Sigmoid colon (tissue), 4 donors: ENCODE measurements at regions not wholly inside any gene's neighbourhood (a gene's known extent, or its start where the extent isn't known, plus 50 kb on each side); places are given as distances from the start of the nearest gene placed in this dataset.

Experiments used
- POLR2A ChIP-seq, 2 donors: fragments of 450-650 bp; IDR thresholded peaks; one replicate each; pipeline ENCODE4 v1.6.1; 2016; ENCODE audit warnings: antibody characterized with exemption in 2 of 2, mild to moderate bottlenecking in 2 of 2, moderate library complexity in 2 of 2
- POLR2AphosphoS5 ChIP-seq, 4 donors: sonication (generic); formaldehyde crosslinking; IDR thresholded peaks; one replicate each; pipeline ENCODE4 v1.6.1; 2017; ENCODE audit warnings: antibody characterized with exemption in 4 of 4
- TF ChIP-seq, protein P1 (sequence below), 4 experiments: fragments of 450-650 bp in 3 of 4; fragments of 200-600 bp in 1 of 4; IDR thresholded peaks; one replicate each; pipeline ENCODE4 v1.5.1; 2016 to 2019; ENCODE audit warnings: antibody characterized with exemption in 4 of 4, mild to moderate bottlenecking in 3 of 4, moderate library complexity in 2 of 4

DNA sequence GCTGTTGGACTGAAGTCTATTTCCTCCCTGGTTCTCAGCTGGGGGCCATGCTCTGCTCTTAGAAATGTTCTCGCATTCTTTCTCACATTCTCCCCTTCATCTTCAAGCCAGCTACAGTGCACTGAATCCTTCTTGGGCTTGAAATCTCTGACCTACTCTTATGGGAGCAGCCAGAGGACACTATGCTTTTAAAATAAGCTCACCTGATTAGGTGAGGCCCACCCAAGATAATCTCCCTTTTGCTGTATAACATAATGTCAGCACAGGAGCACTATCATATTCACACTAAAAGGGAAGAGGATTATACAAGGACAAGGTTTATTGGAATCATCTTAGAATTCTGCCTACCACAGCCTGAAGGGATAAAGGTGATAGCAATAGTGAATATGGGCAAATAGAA, 146.3 kb downstream of the ZNF674 start:
- TF ChIP-seq, protein P1, sequence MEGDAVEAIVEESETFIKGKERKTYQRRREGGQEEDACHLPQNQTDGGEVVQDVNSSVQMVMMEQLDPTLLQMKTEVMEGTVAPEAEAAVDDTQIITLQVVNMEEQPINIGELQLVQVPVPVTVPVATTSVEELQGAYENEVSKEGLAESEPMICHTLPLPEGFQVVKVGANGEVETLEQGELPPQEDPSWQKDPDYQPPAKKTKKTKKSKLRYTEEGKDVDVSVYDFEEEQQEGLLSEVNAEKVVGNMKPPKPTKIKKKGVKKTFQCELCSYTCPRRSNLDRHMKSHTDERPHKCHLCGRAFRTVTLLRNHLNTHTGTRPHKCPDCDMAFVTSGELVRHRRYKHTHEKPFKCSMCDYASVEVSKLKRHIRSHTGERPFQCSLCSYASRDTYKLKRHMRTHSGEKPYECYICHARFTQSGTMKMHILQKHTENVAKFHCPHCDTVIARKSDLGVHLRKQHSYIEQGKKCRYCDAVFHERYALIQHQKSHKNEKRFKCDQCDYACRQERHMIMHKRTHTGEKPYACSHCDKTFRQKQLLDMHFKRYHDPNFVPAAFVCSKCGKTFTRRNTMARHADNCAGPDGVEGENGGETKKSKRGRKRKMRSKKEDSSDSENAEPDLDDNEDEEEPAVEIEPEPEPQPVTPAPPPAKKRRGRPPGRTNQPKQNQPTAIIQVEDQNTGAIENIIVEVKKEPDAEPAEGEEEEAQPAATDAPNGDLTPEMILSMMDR (IDR thresholded peaks at IDR 0.05): no peak
- no peak for TF ChIP-seq POLR2A (IDR thresholded peaks at IDR 0.05)
- no peak for TF ChIP-seq POLR2AphosphoS5 (IDR thresholded peaks at IDR 0.05)
